Heart left ventricle (tissue), 16 donors: ENCODE measurements at regions not wholly inside any gene's neighbourhood (a gene's known extent, or its start where the extent isn't known, plus 50 kb on each side); places are given as distances from the start of the nearest gene placed in this dataset.

ENCODE experiments used
- ATAC-seq, 4 donors: fragments of 200-7000 bp; cut with Tn5 transposase; one replicate each; pipeline ENCODE4 v1.9.1; 2020 to 2022; ENCODE audit warnings: moderate library complexity in 4 of 4, mild to moderate bottlenecking in 3 of 4, moderate number of reproducible peaks in 1 of 4
- DNase-seq, 5 donors: peaks; one replicate each; pipeline ENCODE4 v3.0.0-alpha.2; 2020
- H3K27ac ChIP-seq, 12 donors: fragments of 200-600 bp; sonication (generic) in 4 of 12; one replicate each; pipeline versions ENCODE4 v1.5.0 to v1.8.0; 2016 to 2022; ENCODE audit warnings: mild to moderate bottlenecking in 2 of 12
- H3K27me3 ChIP-seq, 9 donors: fragments of 200-600 bp; sonication (generic) in 2 of 9; one replicate each; pipeline versions ENCODE4 v1.5.1 to v1.8.0; 2016 to 2022; ENCODE audit warnings: mild to moderate bottlenecking in 3 of 9
- H3K36me3 ChIP-seq, 9 donors: fragments of 200-600 bp; sonication (generic) in 2 of 9; one replicate each; pipeline versions ENCODE4 v1.5.0 to v1.8.0; 2018 to 2022; ENCODE audit warnings: mild to moderate bottlenecking in 2 of 9
- H3K4me1 ChIP-seq, 12 donors: fragments of 200-600 bp; sonication (generic) in 4 of 12; one replicate each; pipeline versions ENCODE4 v1.5.0 to v1.8.0; 2016 to 2022; ENCODE audit warnings: mild to moderate bottlenecking in 3 of 12
- H3K4me3 ChIP-seq, 12 donors: fragments of 200-600 bp; sonication (generic) in 4 of 12; one replicate each; pipeline versions ENCODE4 v1.5.0 to v1.8.0; 2017 to 2022; ENCODE audit warnings: mild to moderate bottlenecking in 9 of 12, moderate library complexity in 4 of 12
- H3K9me3 ChIP-seq, 12 donors: fragments of 200-600 bp; sonication (generic) in 4 of 12; one replicate each; pipeline versions ENCODE4 v1.5.0 to v1.8.0; 2016 to 2022; ENCODE audit warnings: mild to moderate bottlenecking in 1 of 12
- CTCF ChIP-seq, 12 donors: fragments of 200-600 bp; sonication (generic) in 4 of 12; IDR thresholded peaks; one replicate each; pipeline versions ENCODE4 v1.5.0 to v1.8.0; 2018 to 2022; ENCODE audit warnings: antibody characterized with exemption in 12 of 12, mild to moderate bottlenecking in 5 of 12
- POLR2A ChIP-seq, 2 donors: fragments of 450-650 bp; IDR thresholded peaks; one replicate each; pipeline ENCODE4 v1.6.1; 2017; ENCODE audit warnings: antibody characterized with exemption in 2 of 2, mild to moderate bottlenecking in 2 of 2, moderate library complexity in 2 of 2
- WGBS, 4 donors: extraction: QIAGEN DNeasy Blood & Tissue Kit in 2 of 4; methylation state at CpG; one replicate each; pipeline versions ENCODE4 v1.1.5 to v1.1.7; 2013 to 2018; 5-methylcytosine and 5-hydroxymethylcytosine counted together
- intact Hi-C, 10 donors: fragments of 100-400 bp; cut with DNase I; formaldehyde crosslinking; loops; one replicate each; pipeline versions ENCODE4 v1.11.1 to v1.14.2; 2022
- donor health status: ischemic (EF 13 %, LVEDD 7.1; RV severe dilation, severe dysfunction).
- donor health status: healthy with polysubstance abuse.
- donor health status: DM: no; HTN: yes; CAD: no.
- donor health status: DM: no; HTN: no; CAD: no.
- donor health status: ischemic (EF 25% LVEDD 6.9; RV normal size, moderate dysfunction).
- donor health status: ischemic (EF 25% LVEDD 5.7; RV mildly dilated, moderate dysfunction).
- donor health status: healthy.
- donor health status: DM: yes; HTN: yes; CAD: no.
- donor health status: ischemic (EF 35%, LVEDD 5.7; RV mildly dilated, moderate dysfunction).
- donor health status: nonischemic (EF 11% LVEDD 7.7; RV severe dilation, severe dysfunction).
- donor health status: DM: yes; HTN: yes; CAD: no.
- donor health status: PGD.
- donor health status: ischemic (EF 29% LVEDD 5.4; RV normal size, mild dysfunction).
- donor health status: nonischemic (EF 23%, LVEDD 6.1; RV moderate dilation, normal function).

GRCh38 chr1:55646181-55646580 is 431.0 kb upstream of the USP24 start:
- peaks cover 0 to 15% (median 2%) of the 10 kb centered on the region in 12 donors for H3K4me1 ChIP-seq
- H3K27me3 ChIP-seq, result no peaks in the 10 kb centered on the region
- no peak overlapping the region for H3K4me3 ChIP-seq
- intact Hi-C loops, result no loop called here
- no peaks in the 10 kb centered on the region for H3K36me3 ChIP-seq
- no peaks in the 10 kb centered on the region for H3K9me3 ChIP-seq
- H3K27ac ChIP-seq, result no peak overlapping the region
- TF ChIP-seq CTCF (IDR thresholded peaks at IDR 0.05) (no peak), POLR2A (IDR thresholded peaks at IDR 0.05) (no peak)
- WGBS, 4 donors, result 83 to 100% (median 93%) methylated on average over 1 of the region's 1 CpG
- ATAC-seq (no peak), DNase-seq (no peak)

GRCh38 chr1:55645270-55645669 is 430.1 kb upstream of the USP24 start:
- ATAC-seq (no peak), DNase-seq (no peak)
- H3K4me3 ChIP-seq, result no peak overlapping the region
- WGBS, 4 donors, result 93 to 98% (median 96%) methylated on average over 5 of the region's 5 CpGs
- no peak overlapping the region for H3K27ac ChIP-seq
- TF ChIP-seq CTCF (IDR thresholded peaks at IDR 0.05) (no peak), POLR2A (IDR thresholded peaks at IDR 0.05) (no peak)
- intact Hi-C loops, result no loop called here
- H3K36me3 ChIP-seq, result no peaks in the 10 kb centered on the region
- H3K27me3 ChIP-seq, result no peaks in the 10 kb centered on the region
- H3K9me3 ChIP-seq, result no peaks in the 10 kb centered on the region
- peaks cover 0 to 19% (median 5%) of the 10 kb centered on the region in 12 donors for H3K4me1 ChIP-seq

GRCh38 chr1:55641947-55642346 is 426.8 kb upstream of the USP24 start:
- no peak for TF ChIP-seq CTCF (IDR thresholded peaks at IDR 0.05)
- TF ChIP-seq POLR2A (IDR thresholded peaks at IDR 0.05), result no peak
- intact Hi-C loops, result no loop called here
- Histone ChIP-seq H3K27me3 (no peaks in the 10 kb centered on the region), H3K4me1 (peaks cover 0 to 18% (median 5%) of the 10 kb centered on the region in 12 donors), H3K27ac (peak overlapping the region in 1 of 12 donors; percentile 66), H3K36me3 (no peaks in the 10 kb centered on the region), H3K4me3 (no peak overlapping the region), H3K9me3 (no peaks in the 10 kb centered on the region)
- WGBS, 4 donors, result 75 to 87% (median 76%) methylated on average over 1 of the region's 1 CpG
- DNase-seq, result no peak
- no peak for ATAC-seq

- Histone ChIP-seq H3K4me3 (peak overlapping the region in 10 of 12 donors; percentile 24 to 53 (median 41)), H3K27me3 (no peaks in the 10 kb centered on the region), H3K27ac (peak overlapping the region in 11 of 12 donors; percentile 44 to 72 (median 62)), H3K36me3 (no peaks in the 10 kb centered on the region), H3K9me3 (no peaks in the 10 kb centered on the region), H3K4me1 (peaks cover 0 to 25% (median 5%) of the 10 kb centered on the region in 12 donors)
- no peak for TF ChIP-seq POLR2A (IDR thresholded peaks at IDR 0.05)
- TF ChIP-seq CTCF (IDR thresholded peaks at IDR 0.05), result no peak
- WGBS, 4 donors, result 34 to 51% (median 46%) methylated on average over 7 of the region's 7 CpGs
- peak; percentile 69 to 80 (median 73) for DNase-seq
- peak; percentile 69 to 87 (median 83) for ATAC-seq
- intact Hi-C loops, result no loop called here
These were observed 425.7 kb upstream of the USP24 start for GRCh38 chr1:55640708-55641473.
